Nephron progenitor cell (in vitro differentiated cells): ENCODE measurements at regions not wholly inside any gene's neighbourhood (a gene's known extent, or its start where the extent isn't known, plus 50 kb on each side); places are given as distances from the start of the nearest gene placed in this dataset.
"Not testable (repeated sequence)": the region's sequence is repeated elsewhere in the genome, so short reads cannot be mapped to it uniquely, and the experiment has no call there.

Experiments used
- DNase-seq: peaks from one replicate; pipeline ENCODE4 v3.0.0; 2021
- H3K27ac Mint-ChIP-seq: 2 replicates; pipeline ENCODE4 v1.8.0; 2021; ENCODE audit warnings: mild to moderate bottlenecking, moderate library complexity, mixed read lengths
- H3K27me3 Mint-ChIP-seq: 2 replicates; pipeline ENCODE4 v1.8.0; 2021; ENCODE audit warnings: mild to moderate bottlenecking, low read depth, mixed read lengths; ENCODE audit not compliant: poor library complexity
- H3K36me3 Mint-ChIP-seq: 2 replicates; pipeline ENCODE4 v1.8.0; 2021; ENCODE audit warnings: low read depth, mixed read lengths
- H3K4me1 Mint-ChIP-seq: 2 replicates; pipeline ENCODE4 v1.8.0; 2021; ENCODE audit warnings: mixed read lengths
- H3K4me3 Mint-ChIP-seq: 2 replicates; pipeline ENCODE4 v1.8.0; 2021; ENCODE audit warnings: mild to moderate bottlenecking, moderate library complexity, mixed read lengths
- H3K9me3 Mint-ChIP-seq: 2 replicates; pipeline ENCODE4 v1.8.0; 2021; ENCODE audit warnings: mild to moderate bottlenecking, moderate library complexity, mixed read lengths
- CTCF ChIP-seq: fragments of 200-600 bp; sonication (generic); IDR thresholded peaks from 2 replicates; pipeline ENCODE4 v1.5.0; 2021; ENCODE audit warnings: antibody characterized with exemption

DNA sequence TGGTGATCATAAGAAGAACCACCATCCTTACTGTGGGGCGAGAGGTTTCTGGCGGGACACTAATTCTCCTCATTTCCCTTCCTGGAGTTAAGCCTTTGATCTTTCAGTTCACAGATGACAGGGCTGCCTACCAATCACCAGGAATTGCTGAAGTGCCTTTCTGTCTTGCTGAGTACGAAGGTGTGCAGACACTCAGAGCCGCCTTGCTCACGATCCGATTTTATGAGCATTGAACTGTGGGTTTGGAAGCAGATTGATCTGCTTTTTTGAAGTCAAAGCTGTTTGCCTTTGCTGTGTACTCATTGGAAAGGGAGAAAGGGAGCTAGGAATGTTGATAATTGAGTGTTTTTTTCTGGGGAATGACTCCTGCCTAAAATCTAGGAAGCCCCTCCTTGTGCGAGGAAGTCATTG lies 129.1 kb upstream of the SALL4 start:
- Mint-ChIP-seq H3K4me1 (peaks cover 68% of the 10 kb centered on the region), H3K4me3 (peak overlapping the region; percentile 78), H3K36me3 (no peaks in the 10 kb centered on the region), H3K9me3 (no peaks in the 10 kb centered on the region), H3K27me3 (no peaks in the 10 kb centered on the region), H3K27ac (peak overlapping the region; percentile 99)
- DNase-seq: peak; percentile 21
- TF ChIP-seq CTCF: no peak

GRCh38 chr20:51930775-51931174 lies 128.5 kb upstream of the SALL4 start:
- Mint-ChIP-seq H3K4me3 (no peak overlapping the region), H3K27ac (peak overlapping the region; percentile 99), H3K27me3 (no peaks in the 10 kb centered on the region), H3K36me3 (no peaks in the 10 kb centered on the region), H3K4me1 (peaks cover 66% of the 10 kb centered on the region), H3K9me3 (no peaks in the 10 kb centered on the region)
- TF ChIP-seq CTCF: no peak
- DNase-seq: no peak

GRCh38 chr20:51928931-51929330 lies 126.6 kb upstream of the SALL4 start:
- Mint-ChIP-seq H3K4me3 (no peak overlapping the region), H3K9me3 (no peaks in the 10 kb centered on the region), H3K36me3 (no peaks in the 10 kb centered on the region), H3K4me1 (peaks cover 52% of the 10 kb centered on the region), H3K27me3 (no peaks in the 10 kb centered on the region), H3K27ac (peak overlapping the region; percentile 96)
- no peak for DNase-seq
- no peak for TF ChIP-seq CTCF

- not testable (repeated sequence) for DNase-seq, H3K4me3 Mint-ChIP-seq, H3K36me3 Mint-ChIP-seq, H3K9me3 Mint-ChIP-seq, H3K27me3 Mint-ChIP-seq
- Mint-ChIP-seq H3K27ac (peak overlapping the region; percentile 91), H3K4me1 (peaks cover 46% of the 10 kb centered on the region)
Observed at GRCh38 chr20:51927970-51928369, 125.6 kb upstream of the SALL4 start.

DNA sequence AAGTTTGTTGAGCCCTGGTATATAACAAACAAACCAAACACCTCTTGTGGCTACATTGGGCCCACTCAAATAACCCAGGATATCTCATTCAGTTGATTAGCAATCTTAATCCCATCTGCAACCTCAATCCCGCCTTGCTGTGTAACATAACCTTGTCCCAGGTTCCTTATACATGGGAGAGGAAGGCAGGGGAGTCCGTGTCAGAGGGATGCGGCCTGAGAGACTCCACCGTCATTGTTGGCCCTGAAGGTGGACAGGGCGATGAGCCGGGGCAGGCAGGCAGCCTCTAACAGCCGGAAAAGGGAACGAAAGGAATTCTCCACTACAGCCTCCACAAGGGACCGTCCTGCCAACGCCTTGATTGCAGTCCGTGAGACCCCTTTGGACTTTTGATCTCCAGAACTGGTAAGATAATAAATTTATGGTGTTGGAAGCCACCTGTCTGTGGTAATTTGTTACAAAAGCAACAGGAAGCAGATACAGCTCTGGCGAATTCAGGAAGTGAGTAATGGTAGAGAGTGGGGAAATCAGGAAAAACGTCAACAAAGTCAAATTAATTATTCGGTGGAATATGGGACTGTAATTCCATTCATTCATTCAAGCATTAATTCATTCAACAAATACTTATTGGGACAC lies 124.5 kb upstream of the SALL4 start:
- no peak overlapping the region for H3K4me3 Mint-ChIP-seq
- H3K9me3 Mint-ChIP-seq: no peaks in the 10 kb centered on the region
- peak overlapping the region; percentile 91 for H3K27ac Mint-ChIP-seq
- H3K4me1 Mint-ChIP-seq: peaks cover 43% of the 10 kb centered on the region
- TF ChIP-seq CTCF: no peak
- no peak for DNase-seq
- no peaks in the 10 kb centered on the region for H3K36me3 Mint-ChIP-seq
- no peaks in the 10 kb centered on the region for H3K27me3 Mint-ChIP-seq

DNA sequence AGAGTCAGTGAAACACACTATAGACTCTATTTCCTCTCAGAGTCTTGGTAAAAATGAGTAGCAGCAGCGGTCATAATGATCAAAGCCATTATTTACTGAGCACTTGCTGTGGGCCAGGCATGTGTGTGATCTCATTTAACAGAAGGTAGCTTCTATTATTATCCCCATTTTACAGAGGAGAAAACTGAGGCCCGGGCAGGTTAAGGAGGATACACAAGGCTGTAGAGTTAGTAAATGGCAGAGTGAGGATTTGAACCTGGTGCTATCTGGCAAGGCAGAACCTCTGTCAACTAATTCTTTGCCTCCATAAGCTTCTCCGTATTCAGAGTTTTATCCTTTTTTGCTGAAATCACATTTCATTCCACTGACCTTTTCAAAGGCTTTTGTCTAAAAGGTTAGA lies 122.2 kb upstream of the SALL4 start:
- Mint-ChIP-seq H3K4me3 (no peak overlapping the region), H3K27me3 (no peaks in the 10 kb centered on the region), H3K9me3 (no peaks in the 10 kb centered on the region), H3K27ac (no peak overlapping the region), H3K36me3 (no peaks in the 10 kb centered on the region), H3K4me1 (peaks cover 33% of the 10 kb centered on the region)
- DNase-seq: no peak
- TF ChIP-seq CTCF: no peak
